Dermis microvascular lymphatic vessel endothelial cell (primary cell): ENCODE measurements at regions not wholly inside any gene's neighbourhood (a gene's known extent, or its start where the extent isn't known, plus 50 kb on each side); places are given as distances from the start of the nearest gene placed in this dataset.
"Not testable (repeated sequence)": the region's sequence is repeated elsewhere in the genome, so short reads cannot be mapped to it uniquely, and the experiment has no call there.

Experiments used
- DNase-seq, 2 donors: peaks; one replicate each; pipeline versions ENCODE4 v3.0.0 to v3.0.0-alpha.2; 2010; ENCODE audit warnings: low read depth in 2 of 2

- no peak for DNase-seq
Measured at GRCh38 chr2:234802071-234802844, 149.6 kb upstream of the SH3BP4 start.

DNA sequence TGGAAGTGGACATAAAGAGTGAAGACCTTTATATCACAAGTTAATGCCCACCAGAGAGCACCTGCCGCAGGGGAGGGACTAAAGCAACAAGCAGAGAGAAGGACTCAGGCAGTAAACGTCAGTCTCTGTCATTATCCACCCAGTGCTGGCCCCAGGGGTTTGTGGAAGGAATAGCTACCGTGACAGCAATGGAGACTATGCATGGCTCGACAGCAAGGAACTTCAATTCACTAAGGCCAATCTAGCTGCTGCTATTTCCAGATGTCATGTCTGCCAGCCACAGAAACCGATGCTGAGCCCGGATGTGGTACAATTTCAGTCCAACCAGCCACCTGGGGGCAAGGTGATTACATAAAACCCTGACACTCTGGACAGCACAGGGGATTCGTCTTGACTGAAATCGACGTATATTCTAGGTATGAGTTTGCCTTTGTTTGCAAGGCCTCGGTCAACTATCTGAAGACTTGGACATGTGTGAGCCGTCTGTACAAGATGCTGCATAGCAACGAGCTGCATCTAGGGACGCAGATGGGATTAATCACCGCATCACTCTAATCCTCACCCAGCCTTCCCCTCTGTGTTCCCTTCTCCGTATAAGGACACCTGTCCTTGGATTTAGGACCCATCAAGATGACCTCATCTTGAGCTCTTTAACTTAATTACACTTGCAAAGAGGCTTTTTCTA is 154.1 kb upstream of the SH3BP4 start:
- no peak for DNase-seq

DNA sequence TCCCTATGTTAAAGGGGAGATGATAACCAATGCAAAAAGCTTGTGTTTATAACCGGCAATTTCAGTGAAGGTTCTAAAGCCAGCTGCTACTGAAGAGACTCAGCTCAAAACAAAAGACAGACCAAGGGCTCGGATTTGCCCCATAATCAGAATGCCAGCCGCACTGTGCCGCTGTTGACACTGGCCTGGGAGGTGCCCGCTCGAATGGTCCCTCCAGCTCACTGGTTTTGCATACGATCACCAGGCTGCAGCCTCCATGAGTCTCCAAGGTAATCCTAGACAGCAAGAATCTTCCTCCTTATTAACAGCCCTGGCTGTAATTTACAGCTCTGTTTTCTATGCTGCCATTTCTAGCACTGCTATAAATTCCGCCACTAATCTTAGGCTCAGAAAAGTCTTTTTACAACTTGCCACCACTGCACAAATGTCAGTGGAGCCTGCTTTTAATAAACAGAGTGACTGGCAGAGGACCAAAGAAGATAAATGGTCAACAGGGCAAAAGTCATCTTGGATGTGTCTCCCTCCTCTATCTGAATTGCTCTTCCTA is 155.7 kb upstream of the SH3BP4 start:
- no peak for DNase-seq

DNA sequence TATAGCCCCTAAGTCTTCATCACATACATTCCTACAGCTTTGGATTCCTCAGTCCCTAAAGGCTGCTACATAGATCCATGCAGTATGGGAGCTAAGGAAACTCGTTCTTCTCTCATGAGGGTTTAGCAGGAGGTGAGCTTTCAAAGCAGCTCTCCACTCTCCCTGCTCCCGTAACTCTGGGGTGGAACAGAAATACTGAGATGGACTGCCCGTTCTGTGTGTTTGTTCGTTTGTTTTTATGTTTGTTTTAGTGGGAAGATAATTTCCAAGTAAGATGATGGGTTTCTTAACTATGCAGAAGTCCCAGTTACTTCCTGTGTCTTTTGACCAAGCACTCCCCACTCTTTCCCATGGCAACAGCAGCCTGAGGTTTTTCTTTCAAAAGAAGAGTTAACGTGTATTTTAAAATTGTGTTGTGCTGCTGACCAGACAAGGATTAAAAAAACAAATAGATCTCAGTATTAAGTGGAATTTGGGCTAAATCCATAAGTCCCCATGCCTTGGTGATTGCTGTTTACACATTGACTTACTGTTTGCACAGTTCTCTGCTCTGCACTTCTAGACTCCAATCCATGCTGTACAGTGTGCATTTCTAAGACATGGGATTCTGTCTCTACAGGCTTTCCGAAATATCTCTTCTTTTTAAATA is 156.4 kb upstream of the SH3BP4 start:
- DNase-seq = no peak

DNA sequence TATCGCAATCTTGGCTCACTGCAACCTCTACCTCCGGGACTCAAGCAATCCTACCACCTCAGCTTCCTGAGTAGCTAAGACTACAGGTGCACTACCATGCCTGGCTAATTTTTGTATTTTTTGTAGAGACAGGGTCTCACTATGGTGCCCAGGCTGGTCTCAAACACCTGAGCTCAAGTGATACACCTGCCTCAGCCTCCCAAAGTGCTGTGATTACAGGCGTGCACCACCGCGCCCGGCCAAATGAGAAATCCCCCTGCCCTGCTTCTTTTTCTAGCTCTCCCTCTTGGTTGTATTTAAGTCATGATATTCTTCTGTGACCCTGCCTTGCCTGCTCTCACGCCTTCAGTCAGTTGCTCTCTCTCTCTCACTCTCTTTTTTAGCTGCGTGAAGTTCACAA is 157.0 kb upstream of the SH3BP4 start:
- no peak for DNase-seq

- DNase-seq = no peak
Measured at GRCh38 chr2:234793212-234793785, 158.5 kb upstream of the SH3BP4 start.

DNA sequence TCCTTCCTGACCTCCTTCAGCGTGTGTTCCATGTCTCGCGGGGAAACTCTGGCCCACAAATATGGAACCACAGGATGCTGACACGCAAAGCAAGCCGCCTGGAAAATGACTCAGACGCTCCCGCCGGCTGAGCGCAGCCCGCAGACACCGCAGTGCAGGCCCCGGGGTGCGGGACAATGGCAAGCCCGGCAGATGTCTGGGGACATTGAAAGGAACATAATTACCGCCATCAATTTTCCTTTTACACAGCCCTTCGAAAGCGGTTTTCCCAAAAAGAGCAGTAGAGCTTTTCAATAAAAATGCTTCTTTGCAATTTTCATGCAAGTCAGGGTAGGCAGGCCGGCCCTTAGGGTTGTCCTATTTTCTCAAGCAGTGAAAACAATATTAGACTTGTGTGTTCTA is 159.2 kb upstream of the SH3BP4 start:
- no peak for DNase-seq

GRCh38 chr2:234792096-234792495 is 159.7 kb upstream of the SH3BP4 start:
- not testable (repeated sequence) for DNase-seq

DNA sequence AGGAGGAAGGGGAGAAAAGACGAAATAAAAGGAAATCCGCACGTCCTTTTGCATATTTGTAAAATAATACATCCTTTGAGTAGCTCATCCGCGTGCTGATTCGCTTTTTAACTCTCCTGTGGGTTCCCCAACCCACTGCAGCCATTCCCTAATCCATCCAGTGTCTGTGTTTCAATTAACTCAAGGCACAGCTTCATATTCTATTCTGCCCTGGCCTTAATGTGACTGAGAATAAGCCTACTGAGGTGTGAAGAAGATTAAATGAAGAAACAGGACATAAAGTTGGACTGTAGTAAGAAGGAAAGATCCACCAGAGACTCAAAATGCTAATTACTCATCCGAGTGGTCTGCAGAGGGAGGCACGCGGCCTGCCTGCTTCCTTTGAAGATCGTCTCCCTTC is 161.4 kb upstream of the SH3BP4 start:
- no peak for DNase-seq

DNA sequence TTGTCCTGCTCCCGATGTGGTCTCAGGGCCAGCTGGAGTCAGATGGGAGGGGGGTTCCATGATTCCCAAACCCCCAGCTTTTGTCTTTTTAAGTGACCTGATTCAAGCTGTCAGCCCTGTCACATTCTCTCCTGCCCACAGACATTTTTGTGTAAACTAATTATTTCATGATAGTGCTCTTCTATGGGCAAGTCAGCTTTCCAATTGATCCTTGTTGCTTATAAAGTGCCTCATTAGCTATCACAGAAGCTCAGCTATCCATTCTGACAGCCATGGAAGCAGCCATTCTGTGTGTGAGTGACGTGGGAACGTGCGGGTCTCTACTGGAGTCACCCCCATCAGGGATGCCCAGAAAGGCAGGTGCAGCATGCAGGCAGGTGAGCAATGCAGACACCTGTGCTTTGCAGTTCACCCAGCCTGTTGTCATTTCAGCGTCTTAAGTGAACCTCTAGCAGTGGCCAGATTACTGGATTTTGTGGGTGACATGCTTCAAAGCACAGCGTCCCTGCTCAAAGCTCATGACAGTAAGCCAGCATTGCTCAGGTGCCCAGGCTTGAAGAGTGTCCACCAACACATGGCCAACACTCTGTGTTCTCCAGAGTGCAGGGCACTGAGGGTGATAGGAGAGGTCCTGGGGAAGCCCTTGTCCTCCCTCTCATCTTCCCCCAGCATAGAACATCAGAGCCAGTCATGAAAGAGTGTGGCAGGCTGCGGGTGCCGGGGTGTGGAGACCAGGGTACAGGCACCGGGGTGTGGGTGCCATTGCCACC is 162.1 kb upstream of the SH3BP4 start:
- DNase-seq = no peak

- DNase-seq = no peak
Measured at GRCh38 chr2:234788841-234789240, 163.0 kb upstream of the SH3BP4 start.

DNA sequence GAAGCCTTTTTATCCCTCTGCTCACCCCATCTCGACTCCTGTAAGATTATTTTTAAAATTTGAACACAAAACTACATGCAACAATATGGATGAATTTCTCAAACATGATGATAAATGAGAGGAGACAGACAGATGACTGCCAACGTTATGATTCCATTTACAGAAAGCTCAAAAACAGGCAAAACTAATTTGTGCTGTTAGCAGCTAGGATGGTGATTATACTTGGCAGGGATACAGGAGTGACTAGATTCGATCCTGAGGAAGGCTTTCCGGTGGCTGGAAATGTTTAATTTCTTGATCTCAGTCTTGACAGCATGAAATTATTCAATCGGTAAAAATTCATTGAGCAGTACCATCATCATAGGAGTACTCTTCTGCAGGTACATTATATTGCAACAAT is 163.4 kb upstream of the SH3BP4 start:
- DNase-seq = no peak

DNA sequence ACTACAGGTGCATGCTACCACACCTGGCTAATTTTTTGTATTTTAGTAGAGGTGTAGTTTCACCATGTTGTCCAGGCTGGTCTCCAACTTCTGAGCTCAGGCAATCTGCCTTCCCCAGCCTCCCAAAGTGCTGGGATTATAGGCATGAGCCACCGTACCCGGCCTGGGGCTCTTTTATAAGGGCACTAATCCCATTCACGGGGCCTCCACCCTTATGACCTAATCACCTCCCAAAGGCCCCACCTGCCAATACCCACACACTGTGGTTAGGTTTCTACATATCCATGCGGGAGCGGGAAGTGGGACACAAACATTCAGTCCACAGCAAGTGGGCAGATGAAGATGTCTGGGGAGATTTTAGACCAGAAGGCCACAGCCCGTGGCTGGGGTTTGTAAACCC is 164.7 kb upstream of the SH3BP4 start:
- no peak for DNase-seq

GRCh38 chr2:234773764-234774409 is 177.9 kb upstream of the SH3BP4 start:
- DNase-seq = no peak

GRCh38 chr2:234773129-234773528 is 178.7 kb upstream of the SH3BP4 start:
- DNase-seq = no peak

- DNase-seq = no peak
Measured at GRCh38 chr2:234772733-234773060, 179.1 kb upstream of the SH3BP4 start.

GRCh38 chr2:234771980-234772732 is 179.7 kb upstream of the SH3BP4 start:
- no peak for DNase-seq

DNA sequence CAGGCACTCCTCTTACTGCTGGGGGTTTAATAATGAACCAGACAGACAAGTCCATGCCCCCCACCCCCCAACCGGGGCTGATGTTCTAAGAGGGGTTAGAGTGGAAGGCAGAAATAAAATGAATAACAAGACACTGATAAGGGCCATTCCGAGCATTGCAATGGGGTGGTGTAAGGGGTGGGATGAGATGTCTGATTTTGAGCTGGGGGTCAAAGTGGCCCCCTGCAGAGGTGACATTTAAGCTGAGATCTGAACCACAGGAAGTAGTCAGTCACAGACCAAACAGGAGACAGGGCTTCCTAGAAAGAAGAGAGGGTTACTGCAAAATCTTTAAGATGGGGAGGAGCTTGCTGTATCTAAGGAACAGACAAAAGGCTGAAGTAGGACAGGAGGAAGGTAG is 180.6 kb upstream of the SH3BP4 start:
- no peak for DNase-seq

- DNase-seq = no peak
Measured at GRCh38 chr2:234770715-234771141, 181.1 kb upstream of the SH3BP4 start.

GRCh38 chr2:234770031-234770506 is 181.7 kb upstream of the SH3BP4 start:
- DNase-seq = no peak
